Suprapubic skin (tissue), 4 donors: ENCODE measurements at regions not wholly inside any gene's neighbourhood (a gene's known extent, or its start where the extent isn't known, plus 50 kb on each side); places are given as distances from the start of the nearest gene placed in this dataset.

ENCODE experiments used
- CTCF ChIP-seq, 2 donors: fragments of 200-600 bp in 1 of 2; fragments of 450-650 bp in 1 of 2; sonication (generic) in 1 of 2; IDR thresholded peaks; one replicate each; pipeline ENCODE4 v1.5.1; 2016 to 2019; ENCODE audit warnings: antibody characterized with exemption in 2 of 2, mild to moderate bottlenecking in 1 of 2, moderate library complexity in 1 of 2
- EP300 ChIP-seq: sonication (generic); formaldehyde crosslinking; IDR thresholded peaks from one replicate; pipeline ENCODE4 v1.6.1; 2017; ENCODE audit warnings: antibody characterized with exemption
- POLR2A ChIP-seq, 2 donors: fragments of 450-650 bp; IDR thresholded peaks; one replicate each; pipeline ENCODE4 v1.6.1; 2017; ENCODE audit warnings: antibody characterized with exemption in 2 of 2, mild to moderate bottlenecking in 2 of 2, moderate library complexity in 2 of 2
- POLR2AphosphoS5 ChIP-seq, 3 donors: sonication (generic); formaldehyde crosslinking; IDR thresholded peaks; one replicate each; pipeline ENCODE4 v1.6.1; 2017; ENCODE audit warnings: antibody characterized with exemption in 3 of 3

DNA sequence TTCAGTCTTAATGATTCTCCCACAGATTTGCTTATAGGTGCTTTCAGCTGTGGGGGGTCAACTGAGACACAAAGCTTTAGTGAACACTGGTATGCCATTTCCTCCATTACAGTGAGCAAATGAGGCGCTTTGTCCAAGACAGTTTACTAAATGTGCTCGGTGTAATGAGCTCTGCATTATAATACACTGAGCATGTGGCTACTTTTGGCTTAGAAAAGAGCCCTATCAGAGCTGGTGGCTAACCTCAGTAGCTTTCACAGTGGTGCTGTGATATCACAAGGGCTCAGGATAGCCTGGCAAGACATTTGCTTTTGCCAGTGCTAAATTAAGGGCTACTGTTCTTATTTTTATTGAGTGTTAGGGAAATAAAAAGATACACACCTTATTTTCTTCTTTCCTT is 749.7 kb upstream of the ARPP21 start:
- TF ChIP-seq POLR2AphosphoS5 (IDR thresholded peaks at IDR 0.05) (no peak), POLR2A (IDR thresholded peaks at IDR 0.05) (no peak), CTCF (IDR thresholded peaks at IDR 0.05) (no peak), EP300 (no peak)
